HK-2 (cell line): ENCODE measurements at regions not wholly inside any gene's neighbourhood (a gene's known extent, or its start where the extent isn't known, plus 50 kb on each side); places are given as distances from the start of the nearest gene placed in this dataset.
"Not testable (repeated sequence)": the region's sequence is repeated elsewhere in the genome, so short reads cannot be mapped to it uniquely, and the experiment has no call there.

Experiments
- DNase-seq: peaks from one replicate; pipeline ENCODE4 v3.0.0-alpha.2; 2018; ENCODE audit not compliant: unreplicated experiment

DNA sequence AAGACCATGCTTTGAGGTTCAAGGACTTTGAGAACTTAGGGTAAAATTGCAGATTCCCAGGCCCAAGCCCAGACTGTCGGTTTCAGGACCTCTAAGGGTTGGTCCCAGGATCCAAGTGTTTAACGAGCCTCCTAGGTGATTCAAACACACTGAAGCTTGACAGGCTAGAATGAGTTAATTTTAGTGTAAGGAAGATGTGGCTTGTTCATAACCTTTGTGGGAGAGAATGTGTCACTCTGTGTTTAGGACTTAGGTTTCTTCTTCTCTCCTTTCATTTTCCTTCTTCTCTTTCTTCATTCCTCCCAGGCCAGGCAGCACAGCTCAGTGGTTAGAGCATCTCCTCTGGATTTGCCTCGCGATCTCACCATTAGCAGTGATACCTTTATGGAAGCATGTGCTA is 104.8 kb upstream of the KCNG1 start:
- DNase-seq: no peak

DNA sequence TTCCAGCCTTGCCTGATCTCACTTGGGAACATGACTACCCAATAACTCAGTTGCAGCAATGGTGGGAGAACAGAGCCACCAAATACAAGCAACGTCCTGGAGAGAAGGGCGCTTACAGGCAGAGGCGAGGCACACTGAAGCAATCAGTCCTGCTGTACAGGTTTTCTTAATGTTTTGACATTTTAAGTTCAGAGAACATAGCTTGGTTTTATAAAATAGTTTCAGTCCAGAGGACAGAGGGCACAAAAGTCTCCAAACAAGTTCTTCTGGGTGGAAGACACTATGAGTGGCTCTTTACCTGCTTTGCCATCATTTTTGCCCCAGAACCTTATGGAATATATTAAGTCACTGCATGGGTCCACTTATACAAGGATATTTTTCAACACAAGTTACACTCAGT is 103.4 kb upstream of the KCNG1 start:
- no peak for DNase-seq

DNA sequence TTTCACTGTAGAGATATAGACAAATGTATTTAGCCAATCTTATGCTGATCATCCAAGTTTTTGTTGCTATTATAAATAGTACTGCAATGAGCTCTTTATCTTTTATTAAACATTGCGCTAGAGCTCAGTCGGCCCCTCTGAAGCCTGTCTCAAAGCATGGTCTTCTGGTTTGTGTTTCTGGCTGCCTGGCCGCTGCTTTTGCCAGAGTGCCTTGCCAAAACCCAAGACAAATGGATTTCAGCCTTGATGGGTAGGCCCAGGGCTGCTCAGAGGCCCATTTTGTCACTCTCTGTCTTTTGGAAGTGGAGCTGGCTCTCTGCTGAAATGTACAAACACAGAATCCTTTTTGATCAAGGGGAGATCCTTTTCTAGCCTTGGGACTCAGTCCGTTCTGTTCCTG is 102.9 kb upstream of the KCNG1 start:
- DNase-seq: no peak

DNA sequence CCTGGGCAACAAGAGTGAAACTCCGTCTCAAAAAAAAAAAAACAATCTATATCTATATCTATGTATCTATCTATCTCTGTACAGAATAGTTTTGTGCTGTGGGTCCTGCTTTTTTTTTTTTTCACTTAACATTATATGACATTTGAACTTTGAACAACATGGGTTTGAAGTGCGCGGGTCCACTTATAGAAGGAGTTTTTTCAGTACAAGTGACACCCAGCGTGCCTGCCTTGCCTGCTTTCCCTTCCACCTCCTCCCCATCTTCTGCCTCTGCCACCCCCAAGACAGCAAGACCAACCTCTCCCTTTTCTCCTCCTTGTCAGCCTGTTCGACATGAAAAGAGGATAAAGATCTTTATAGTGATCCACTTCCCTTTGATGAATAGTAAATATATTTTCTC is 102.2 kb upstream of the KCNG1 start:
- DNase-seq: no peak

DNA sequence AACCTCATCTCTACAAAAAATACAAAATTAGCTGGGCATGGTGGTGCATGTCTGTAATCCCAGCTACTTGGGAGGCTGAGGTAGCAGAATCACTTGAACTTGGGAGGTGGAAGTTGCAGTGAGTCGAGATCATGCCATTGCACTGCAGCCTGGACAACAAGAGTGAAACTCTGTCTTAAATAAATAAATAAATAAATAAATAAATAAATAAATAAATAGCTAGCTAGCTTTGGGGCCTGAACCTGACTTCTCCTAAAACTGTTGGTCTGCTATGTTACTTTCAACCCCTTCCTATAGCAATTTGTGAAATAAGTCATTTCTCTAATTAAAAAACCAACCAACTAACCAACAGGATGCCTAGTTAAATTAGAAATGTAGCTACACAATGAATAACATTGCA is 101.0 kb upstream of the KCNG1 start:
- DNase-seq: not testable (repeated sequence)

DNA sequence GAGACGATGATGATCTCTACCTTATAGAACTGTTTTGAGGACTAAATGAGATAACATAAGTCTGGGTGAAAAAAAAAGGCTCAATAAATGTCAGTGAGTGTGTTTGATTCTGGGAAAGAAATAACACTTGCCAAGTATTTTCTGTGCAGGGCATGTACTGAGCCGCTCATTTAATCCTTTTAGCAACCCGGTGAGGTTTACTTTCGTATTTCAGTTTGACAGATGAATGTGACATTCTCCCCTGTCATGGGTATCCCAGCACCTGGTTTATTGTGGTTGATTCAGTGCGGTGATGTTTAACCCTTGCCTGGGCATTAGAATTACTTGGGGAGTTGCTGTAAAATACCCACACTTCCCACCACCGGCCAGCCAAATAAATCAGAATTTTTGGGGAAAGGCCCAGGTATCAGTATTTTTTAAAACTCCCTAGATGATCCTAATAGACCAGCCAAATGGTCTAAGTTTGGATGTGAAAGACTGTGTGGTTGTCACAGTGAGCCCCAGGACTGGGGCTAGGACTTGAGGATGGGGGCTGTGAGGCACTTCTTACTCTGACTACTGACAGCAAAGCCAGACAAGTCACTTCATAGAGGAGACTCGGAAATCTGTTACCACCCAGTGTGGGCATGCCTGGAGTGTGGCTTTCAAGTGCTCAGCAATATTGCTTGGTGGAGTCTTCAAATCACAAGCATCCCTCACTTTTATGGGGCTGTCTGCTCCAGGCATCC is 100.2 kb upstream of the KCNG1 start:
- DNase-seq: no peak

DNA sequence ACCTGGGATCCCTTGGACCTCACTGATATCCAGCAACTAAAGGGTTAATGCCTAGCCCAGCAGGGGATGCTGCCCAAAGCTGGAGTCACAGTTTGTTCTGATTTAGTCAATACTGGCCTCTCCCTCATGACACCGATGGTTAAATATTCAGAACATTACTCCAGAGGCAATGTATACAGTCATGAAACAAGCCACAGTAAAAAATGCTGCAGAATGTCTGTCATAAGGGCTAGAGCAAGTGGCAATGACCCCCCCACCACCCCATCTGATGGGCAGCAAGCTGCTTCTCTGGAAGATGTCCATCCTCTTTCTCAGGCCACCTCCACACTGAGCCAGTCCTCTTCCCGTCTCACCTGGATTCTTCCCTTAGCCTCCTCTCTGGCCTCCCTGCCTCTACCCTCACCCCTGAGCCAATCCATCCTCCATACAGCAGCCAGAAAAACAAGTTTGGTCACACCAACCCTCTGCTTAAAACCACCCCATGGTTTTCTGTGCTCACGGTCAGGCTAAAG is 99.0 kb upstream of the KCNG1 start:
- no peak for DNase-seq

DNA sequence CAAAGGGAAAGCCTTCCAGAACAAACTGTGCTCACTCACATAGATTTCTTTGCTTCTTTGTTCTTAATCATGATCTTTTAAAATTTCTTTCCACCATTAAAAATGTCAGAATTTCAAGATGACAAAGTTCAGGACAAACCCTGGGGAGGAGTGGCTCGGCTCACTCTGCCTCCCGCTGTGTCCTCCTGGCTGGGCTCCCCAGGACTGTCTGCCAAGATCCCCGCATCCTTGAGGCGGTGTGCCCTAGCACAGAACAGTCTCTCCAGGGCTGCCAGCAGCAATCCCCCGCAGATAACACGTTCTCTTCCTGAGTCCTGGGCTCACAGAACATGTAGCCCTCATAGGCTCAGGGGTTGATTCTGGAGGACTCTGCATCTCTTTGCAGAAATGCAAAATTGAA is 98.4 kb upstream of the KCNG1 start:
- DNase-seq: no peak

DNA sequence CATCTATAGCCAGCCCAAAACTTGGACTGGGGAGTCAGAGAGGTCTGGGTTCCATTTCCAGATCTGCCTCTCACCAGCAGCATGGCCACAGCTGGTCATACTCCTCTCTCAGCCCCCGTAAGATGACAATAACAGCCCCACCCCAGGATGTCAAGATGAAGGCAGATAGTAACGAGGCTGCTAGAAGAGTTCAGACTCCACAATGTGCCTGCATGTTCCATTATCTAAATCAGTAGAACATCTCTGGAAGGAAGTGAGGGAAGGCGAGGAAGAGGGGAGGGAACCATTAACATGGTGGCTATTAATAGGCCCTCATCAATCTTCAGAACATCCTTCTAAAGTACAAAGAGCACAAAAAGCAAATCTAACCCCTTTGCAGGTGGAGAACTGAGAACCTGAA is 98.0 kb upstream of the KCNG1 start:
- DNase-seq: no peak

DNA sequence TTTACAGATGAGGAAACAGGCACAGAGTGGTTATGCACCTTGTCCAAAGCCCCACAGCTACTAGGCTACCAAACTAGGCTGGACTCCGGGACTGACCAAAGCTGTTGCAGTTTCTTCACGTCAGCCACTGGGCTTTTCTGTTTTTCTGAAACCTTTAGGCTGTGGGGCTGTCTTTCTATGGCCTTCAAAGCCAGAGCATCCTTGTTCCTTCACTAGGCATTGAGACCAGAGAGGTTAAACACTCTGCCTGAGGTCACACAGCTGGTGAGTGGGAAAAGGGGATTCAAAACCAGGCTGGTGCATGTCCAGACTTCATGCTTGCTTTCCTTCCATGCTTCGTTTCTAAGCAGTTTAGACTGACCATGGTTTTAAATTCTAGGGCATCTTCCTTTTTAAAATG is 97.5 kb upstream of the KCNG1 start:
- DNase-seq: no peak

DNA sequence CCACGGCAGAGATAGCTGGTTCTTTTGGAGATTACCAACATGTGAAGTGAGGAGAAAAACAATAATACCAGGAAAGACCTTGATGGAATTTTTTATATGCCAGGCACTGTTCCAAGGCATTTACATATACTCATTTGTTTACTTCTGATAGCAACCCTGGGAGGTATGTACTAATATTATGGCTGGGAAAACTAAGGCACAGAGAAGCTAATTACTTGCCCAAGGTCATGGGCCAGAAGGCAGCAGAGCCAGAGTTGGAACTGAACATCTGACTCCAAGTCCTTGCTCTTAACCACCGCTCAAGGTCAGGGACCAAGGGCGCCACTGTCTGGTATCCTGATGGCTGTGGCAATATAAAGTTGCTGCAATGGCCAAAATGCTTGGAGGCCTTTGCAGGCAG is 97.0 kb upstream of the KCNG1 start:
- DNase-seq: no peak

DNA sequence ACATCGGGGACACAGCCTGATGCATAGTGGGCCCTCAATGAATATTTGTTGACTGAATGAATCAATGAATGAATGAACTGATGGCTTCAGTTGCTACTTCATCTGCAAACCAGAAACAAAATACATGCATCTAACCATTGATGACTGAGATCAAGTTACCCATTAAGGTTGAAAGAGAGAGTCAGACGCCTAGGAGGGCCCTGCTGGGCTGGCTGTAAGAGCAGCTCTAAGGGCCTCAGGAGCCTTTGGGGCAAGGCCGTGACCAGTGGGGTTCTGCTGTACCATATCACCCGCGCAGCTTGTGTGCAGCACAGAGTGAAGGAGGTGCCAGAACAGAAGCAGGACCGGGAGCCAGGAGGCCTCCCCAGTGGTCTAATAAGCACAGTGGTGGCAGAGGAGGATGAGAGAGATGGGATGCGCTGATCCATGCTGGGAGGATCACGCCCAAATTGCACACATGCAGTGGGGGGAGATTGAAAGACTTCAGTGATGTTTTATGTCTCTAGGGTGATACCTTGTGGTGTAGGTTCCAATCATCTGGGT is 96.1 kb upstream of the KCNG1 start:
- no peak for DNase-seq

DNA sequence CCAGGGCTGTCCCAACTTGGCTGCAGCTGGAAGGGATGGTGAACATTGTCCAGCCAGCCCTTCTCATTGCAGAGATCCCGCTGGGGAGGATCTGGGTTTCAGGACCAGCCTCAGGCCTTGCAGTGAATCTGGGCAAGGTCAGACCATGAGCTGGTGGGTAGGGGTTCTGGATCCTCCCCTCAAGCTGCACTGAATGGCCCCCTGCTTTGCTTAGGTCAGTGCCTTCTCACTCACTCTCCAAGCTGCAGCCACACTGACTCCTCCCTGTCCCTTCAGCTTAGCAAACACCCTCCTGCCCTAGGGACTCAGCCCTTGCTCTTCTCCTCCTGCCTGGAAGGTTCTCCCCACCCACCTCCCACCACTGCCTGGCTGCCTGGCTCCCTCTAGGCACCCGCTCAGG is 95.3 kb upstream of the KCNG1 start:
- no peak for DNase-seq

DNA sequence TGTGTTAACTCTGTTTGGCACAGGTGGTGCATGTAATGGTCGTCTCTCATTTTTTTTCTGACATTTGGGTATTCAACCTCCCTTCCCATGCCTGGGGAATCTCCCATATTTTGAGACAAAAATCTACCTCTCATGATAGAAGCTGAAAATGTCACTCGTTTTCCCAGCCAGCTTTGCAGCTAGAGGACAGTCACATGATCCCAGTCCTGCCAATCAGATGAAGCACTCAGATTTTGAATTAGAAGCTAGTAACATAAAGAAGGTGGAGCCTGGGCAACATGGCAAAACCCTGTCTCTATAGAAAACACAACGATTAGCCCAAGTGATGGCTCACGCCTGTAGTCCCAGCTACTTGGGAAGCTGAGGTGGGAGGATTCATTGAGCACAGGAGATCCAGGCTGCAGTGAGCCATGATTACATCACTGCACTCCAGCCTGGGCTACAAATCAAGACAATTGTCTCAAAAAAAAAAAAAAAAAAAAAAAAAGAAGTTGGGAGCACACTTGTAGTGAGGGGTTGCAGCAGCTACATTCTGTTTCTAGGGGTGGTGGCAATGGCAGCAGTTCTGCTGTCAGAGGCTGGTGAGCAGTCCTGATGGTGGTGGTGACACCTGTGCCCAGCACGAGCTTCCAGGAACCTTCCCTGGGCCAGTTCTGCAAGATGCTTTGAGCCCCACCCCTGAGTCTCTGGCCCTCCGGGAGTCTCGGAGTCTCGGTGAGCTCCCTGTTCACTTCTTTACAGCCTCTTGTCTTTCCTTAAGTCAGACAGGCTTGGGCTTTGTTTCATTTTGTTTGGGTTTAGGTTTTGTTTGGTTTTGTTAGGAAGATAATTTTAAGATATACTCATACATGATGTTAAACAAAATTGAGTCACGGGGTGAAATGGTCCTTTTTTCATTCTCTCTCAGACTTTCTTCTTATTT is 94.1 kb upstream of the KCNG1 start:
- no peak for DNase-seq

DNA sequence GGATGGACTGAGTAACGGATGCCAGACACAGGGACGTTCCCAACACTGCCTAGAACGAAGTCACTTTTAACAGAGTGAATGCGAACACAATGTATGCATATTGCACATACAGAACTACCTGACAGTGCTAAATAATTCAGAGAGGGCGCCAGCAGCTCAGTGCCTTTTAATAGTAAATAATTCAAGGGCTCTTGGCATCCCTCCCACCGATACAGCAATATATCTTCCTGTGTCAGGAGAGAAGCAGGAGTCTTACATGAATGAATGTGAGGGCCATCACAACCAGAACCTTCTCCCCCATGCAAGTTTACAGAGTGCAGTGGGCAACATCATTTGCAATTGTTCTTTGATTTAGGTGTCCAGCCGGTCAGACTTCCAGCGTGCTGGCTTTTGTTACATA is 88.4 kb upstream of the KCNG1 start:
- no peak for DNase-seq

DNA sequence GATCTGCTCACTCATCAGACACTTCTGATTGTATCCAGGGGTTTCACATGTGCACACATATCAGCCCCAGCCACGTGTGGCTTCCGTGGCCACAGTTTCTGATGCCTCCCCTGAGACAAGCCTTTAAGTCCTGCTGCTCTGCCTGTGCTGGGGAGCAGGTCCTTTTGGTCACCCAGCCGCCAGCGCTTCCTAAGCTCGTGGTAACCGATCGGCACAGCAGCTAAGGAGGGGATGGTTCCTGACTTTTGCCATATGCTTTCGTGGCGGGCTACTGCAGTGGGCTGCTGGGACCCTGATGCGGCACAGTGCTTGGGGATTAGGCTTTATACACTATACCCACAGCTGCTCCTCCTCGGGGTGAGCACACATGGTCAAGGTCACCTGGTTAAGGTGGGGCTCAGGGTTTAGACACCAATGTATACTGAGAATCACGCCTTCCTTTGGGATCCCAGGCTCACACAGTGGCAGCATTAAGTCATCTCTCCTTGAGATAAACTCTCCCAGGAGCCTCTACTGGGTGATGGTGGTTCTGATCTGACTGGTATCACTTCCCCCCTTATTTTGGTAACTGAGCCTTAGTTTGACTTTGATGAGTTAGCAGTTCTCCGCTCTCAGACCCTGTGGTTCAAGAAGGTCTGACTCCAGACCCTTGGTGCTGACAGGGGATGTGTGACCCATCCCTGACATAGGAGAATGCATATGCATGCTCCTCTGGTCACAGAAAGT is 85.9 kb upstream of the KCNG1 start:
- DNase-seq: no peak

DNA sequence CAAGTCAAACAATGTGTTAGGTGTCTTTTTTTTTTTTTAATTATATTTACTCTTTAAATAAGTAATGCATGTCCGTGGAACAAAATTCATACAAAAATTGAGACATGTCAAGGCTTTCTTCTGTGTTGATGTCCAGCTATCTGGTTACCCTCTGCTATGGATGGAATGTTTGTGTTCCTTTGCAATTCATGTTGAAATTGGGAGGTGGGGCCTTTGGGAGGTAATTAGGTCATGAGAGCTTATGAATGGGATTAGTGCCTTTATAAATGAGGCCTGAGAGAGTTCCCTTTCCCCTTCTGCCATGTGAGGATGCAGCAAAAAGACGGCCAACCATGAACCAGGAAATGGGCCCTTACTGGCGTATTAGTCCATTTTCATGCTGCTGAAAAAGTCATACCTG is 83.1 kb upstream of the KCNG1 start:
- no peak for DNase-seq

DNA sequence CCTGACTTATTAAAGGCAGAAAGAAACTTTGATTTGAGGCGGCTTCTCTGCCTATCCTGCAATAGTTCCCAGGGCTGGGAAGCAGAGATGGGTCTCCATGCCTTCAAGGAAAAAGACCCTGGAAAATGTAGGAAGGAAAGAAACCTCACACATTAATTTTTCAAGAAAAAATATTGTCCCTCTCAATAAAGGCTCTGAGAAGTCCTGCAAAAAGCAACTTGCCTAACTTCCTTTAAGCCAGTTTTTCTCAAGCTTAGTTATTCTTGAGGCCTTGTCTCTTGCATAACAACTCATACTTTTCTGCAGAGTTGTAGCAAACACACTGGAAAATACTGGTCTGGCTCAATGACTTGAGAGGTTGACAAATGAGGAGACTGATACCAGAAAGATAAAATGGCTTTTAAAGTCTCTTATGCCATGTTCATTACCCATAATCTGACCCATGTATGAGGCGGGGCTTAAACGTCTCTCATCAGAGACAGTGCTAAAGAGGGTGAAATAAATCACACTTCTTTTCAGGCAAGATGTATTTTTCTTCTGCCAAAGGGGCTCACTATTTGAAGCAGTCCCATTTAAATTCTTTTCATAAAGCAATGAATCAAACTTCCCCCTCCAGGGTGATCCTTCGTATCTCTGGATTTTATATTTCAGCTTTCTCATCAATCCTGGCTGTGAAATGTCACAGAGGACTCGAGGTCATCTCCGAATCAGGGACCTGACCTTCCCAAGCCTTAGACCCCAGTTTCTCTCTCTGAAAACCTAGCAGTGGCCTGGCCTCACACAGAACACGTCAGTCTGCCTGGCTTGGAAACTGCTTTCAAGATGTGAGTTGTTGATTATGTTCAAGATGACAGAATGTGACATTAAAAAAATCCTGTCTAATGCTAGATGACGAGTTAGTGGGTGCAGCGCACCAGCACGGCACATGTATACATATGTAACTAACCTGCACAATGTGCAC is 82.3 kb upstream of the KCNG1 start:
- no peak for DNase-seq

DNA sequence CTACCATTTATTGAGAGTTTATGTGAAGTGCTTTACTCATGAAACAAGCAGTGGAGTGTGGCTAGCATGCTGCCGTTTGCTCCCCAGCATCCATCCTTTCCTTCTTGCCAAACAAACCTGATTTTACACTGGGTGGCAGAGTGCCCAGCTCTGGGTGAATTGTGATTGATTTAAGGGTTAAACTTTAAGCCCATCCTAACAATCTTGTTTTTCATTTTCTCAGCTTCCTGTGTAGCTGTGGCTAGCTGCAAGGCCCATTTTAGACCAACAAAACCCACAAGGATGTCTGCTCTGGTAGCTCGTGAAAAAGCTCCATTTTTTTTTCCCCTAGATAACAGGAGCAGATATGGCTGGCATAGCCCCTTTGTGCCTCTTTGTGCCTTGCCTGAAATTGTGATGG is 77.7 kb upstream of the KCNG1 start:
- no peak for DNase-seq

DNA sequence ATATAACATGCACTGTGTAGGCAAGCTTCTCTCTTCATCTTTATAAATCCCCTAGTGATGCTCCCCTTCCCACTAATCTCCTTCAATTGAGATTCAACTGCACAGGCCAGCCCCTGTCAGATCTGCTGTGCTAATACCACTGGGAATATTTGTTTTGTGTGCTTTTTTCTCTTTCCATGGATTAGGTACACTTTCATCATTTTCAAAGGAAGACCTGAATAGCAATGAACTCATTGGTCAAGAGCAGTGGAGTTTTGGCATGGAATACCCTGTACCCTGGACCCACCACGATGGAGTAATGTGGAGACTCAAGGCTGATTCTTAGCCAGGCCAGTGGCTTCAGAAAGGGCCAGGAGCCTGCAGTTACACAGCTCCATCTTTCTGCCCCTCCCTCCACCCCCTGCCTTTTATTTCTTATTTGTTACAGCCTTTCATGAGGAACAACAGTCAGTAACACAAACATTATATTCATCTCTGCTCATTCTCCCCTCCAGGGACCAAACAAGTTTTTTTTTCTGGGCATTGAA is 75.4 kb upstream of the KCNG1 start:
- no peak for DNase-seq
